GM23338 (cell line): ENCODE measurements at regions not wholly inside any gene's neighbourhood (a gene's known extent, or its start where the extent isn't known, plus 50 kb on each side); places are given as distances from the start of the nearest gene placed in this dataset.

ENCODE experiments used
- ATAC-seq: fragments of 200-7000 bp; cut with Tn5 transposase; 3 replicates; pipeline ENCODE4 v1.9.1; 2020
- DNase-seq: peaks from one replicate; pipeline ENCODE4 v3.0.0-alpha.2; 2015; ENCODE audit warnings: low spot score
- H2AFZ ChIP-seq: fragments of 200-600 bp; sonication (generic); 2 replicates; pipeline ENCODE4 v1.8.0; 2016; ENCODE audit warnings: antibody characterized with exemption, mild to moderate bottlenecking, moderate library complexity
- H3F3A ChIP-seq: fragments of 200-600 bp; sonication (generic); replicated peaks from 2 replicates; pipeline ENCODE4 v1.8.0; 2017; ENCODE audit warnings: antibody characterized with exemption, mixed run types, low read depth
- H3K27ac ChIP-seq: fragments of 200-600 bp; sonication (generic); 2 replicates; pipeline ENCODE4 v1.6.1; 2016; ENCODE audit warnings: low read depth
- H3K27me3 ChIP-seq: fragments of 200-600 bp; sonication (generic); 2 replicates; pipeline ENCODE4 v1.8.0; 2016; ENCODE audit warnings: mild to moderate bottlenecking, mixed run types, moderate library complexity; ENCODE audit not compliant: insufficient read depth
- H3K36me3 ChIP-seq: fragments of 200-600 bp; sonication (generic); 2 replicates; pipeline ENCODE4 v1.8.0; 2016; ENCODE audit warnings: mild to moderate bottlenecking; ENCODE audit not compliant: insufficient read depth
- H3K4me1 ChIP-seq: fragments of 200-600 bp; sonication (generic); 2 replicates; pipeline ENCODE4 v1.8.0; 2016; ENCODE audit warnings: mild to moderate bottlenecking, moderate library complexity; ENCODE audit not compliant: insufficient read depth
- H3K4me2 ChIP-seq: fragments of 200-600 bp; sonication (generic); 2 replicates; pipeline ENCODE4 v1.7.1; 2017; ENCODE audit warnings: mixed run types
- H3K4me3 ChIP-seq: fragments of 200-600 bp; sonication (generic); 2 replicates; pipeline ENCODE4 v1.6.1; 2016; ENCODE audit warnings: mixed run types
- H3K79me2 ChIP-seq: fragments of 200-600 bp; sonication (generic); replicated peaks from 2 replicates; pipeline ENCODE4 v1.8.0; 2017; ENCODE audit warnings: mild to moderate bottlenecking; ENCODE audit not compliant: insufficient read depth
- H3K9me2 ChIP-seq: fragments of 200-600 bp; sonication (generic); 2 replicates; pipeline ENCODE4 v1.8.0; 2017; ENCODE audit not compliant: insufficient read depth
- H4K20me1 ChIP-seq: fragments of 200-600 bp; sonication (generic); replicated peaks from 2 replicates; pipeline ENCODE4 v1.8.0; 2017; ENCODE audit warnings: mild to moderate bottlenecking; ENCODE audit not compliant: insufficient read depth
- H3K27ac Mint-ChIP-seq: 2 replicates; pipeline ENCODE4 v1.8.0; 2020; ENCODE audit warnings: inconsistent platforms, mild to moderate bottlenecking, moderate library complexity, mixed read lengths
- H3K27me3 Mint-ChIP-seq: 3 replicates; pipeline ENCODE4 v1.8.0; 2022; ENCODE audit warnings: low read depth, mild to moderate bottlenecking, moderate library complexity, mixed read lengths, inconsistent platforms; ENCODE audit not compliant: insufficient read depth, poor library complexity
- H3K36me3 Mint-ChIP-seq: 3 replicates; pipeline ENCODE4 v1.8.0; 2021; ENCODE audit warnings: low read depth, mild to moderate bottlenecking, inconsistent platforms, moderate library complexity, mixed read lengths
- H3K4me1 Mint-ChIP-seq: 3 replicates; pipeline ENCODE4 v1.8.0; 2020; ENCODE audit warnings: mild to moderate bottlenecking, inconsistent platforms, mixed read lengths
- H3K4me3 Mint-ChIP-seq: 3 replicates; pipeline ENCODE4 v1.8.0; 2021; ENCODE audit warnings: moderate library complexity, mild to moderate bottlenecking, inconsistent platforms, mixed read lengths
- H3K9me3 Mint-ChIP-seq: 3 replicates; pipeline ENCODE4 v1.8.0; 2020; ENCODE audit warnings: moderate library complexity, mild to moderate bottlenecking, inconsistent platforms, mixed read lengths
- EZH2phosphoT487 ChIP-seq: fragments of 200-600 bp; sonication (generic); IDR thresholded peaks from one replicate; pipeline ENCODE4 v1.8.1; 2018; ENCODE audit warnings: antibody characterized with exemption; ENCODE audit not compliant: unreplicated experiment
- NANOG ChIP-seq: IDR thresholded peaks from 2 replicates; pipeline ENCODE4 v1.6.1; 2016; ENCODE audit warnings: antibody characterized with exemption, borderline replicate concordance
- POLR2AphosphoS5 ChIP-seq: IDR thresholded peaks from 2 replicates; pipeline ENCODE4 v1.6.1; 2016; ENCODE audit warnings: antibody characterized with exemption, low read depth
- ZNF331 ChIP-seq: fragments of 250-450 bp; sonication (Bioruptor Pico); IDR thresholded peaks from 2 replicates; pipeline ENCODE4 v1.5.0; 2020; ENCODE audit warnings: low read depth, mild to moderate bottlenecking, moderate library complexity
- TF ChIP-seq, protein P1 (sequence below): fragments of 250-450 bp; sonication (Bioruptor Pico); IDR thresholded peaks from 2 replicates; pipeline ENCODE4 v1.5.0; 2020; ENCODE audit warnings: mild to moderate bottlenecking, moderate library complexity
- TF ChIP-seq, protein P2 (sequence below): IDR thresholded peaks from one replicate; pipeline ENCODE4 v1.6.1; 2018; ENCODE audit warnings: antibody characterized with exemption; ENCODE audit not compliant: unreplicated experiment
- TF ChIP-seq, protein P3 (sequence below), 2 experiments: fragments of 200-600 bp in 1 of 2; sonication (generic) in 1 of 2; conservative IDR thresholded peaks; 2 replicates each; pipeline versions ENCODE4 v1.5.1 to v1.6.1; 2016 to 2017; ENCODE audit warnings: antibody characterized with exemption in 2 of 2, low read depth in 2 of 2, mild to moderate bottlenecking in 2 of 2, moderate library complexity in 1 of 2
- TF ChIP-seq, protein P4 (sequence below): IDR thresholded peaks from 2 replicates; pipeline ENCODE4 v1.6.1; 2016; ENCODE audit warnings: antibody characterized with exemption

DNA sequence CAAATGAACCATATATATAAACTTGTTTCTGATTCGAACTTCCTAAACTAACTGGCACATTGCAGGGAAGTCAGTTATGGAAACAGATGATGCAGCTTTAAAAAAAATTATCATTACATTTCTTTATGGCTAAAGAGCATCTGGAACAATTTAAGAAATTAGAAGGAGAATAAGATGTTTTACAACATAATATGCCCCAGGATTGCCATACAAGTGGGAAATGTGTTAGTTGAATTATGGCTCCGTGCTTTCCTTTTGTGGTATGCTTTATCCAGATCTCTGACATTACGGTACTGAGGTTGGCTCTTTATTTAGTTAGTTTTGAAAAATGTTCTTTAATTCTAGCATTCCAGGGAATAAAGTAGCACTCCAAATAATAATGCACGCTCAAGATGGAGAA, 343.0 kb upstream of the ZFP64 start (continued):
- TF ChIP-seq, protein P1, sequence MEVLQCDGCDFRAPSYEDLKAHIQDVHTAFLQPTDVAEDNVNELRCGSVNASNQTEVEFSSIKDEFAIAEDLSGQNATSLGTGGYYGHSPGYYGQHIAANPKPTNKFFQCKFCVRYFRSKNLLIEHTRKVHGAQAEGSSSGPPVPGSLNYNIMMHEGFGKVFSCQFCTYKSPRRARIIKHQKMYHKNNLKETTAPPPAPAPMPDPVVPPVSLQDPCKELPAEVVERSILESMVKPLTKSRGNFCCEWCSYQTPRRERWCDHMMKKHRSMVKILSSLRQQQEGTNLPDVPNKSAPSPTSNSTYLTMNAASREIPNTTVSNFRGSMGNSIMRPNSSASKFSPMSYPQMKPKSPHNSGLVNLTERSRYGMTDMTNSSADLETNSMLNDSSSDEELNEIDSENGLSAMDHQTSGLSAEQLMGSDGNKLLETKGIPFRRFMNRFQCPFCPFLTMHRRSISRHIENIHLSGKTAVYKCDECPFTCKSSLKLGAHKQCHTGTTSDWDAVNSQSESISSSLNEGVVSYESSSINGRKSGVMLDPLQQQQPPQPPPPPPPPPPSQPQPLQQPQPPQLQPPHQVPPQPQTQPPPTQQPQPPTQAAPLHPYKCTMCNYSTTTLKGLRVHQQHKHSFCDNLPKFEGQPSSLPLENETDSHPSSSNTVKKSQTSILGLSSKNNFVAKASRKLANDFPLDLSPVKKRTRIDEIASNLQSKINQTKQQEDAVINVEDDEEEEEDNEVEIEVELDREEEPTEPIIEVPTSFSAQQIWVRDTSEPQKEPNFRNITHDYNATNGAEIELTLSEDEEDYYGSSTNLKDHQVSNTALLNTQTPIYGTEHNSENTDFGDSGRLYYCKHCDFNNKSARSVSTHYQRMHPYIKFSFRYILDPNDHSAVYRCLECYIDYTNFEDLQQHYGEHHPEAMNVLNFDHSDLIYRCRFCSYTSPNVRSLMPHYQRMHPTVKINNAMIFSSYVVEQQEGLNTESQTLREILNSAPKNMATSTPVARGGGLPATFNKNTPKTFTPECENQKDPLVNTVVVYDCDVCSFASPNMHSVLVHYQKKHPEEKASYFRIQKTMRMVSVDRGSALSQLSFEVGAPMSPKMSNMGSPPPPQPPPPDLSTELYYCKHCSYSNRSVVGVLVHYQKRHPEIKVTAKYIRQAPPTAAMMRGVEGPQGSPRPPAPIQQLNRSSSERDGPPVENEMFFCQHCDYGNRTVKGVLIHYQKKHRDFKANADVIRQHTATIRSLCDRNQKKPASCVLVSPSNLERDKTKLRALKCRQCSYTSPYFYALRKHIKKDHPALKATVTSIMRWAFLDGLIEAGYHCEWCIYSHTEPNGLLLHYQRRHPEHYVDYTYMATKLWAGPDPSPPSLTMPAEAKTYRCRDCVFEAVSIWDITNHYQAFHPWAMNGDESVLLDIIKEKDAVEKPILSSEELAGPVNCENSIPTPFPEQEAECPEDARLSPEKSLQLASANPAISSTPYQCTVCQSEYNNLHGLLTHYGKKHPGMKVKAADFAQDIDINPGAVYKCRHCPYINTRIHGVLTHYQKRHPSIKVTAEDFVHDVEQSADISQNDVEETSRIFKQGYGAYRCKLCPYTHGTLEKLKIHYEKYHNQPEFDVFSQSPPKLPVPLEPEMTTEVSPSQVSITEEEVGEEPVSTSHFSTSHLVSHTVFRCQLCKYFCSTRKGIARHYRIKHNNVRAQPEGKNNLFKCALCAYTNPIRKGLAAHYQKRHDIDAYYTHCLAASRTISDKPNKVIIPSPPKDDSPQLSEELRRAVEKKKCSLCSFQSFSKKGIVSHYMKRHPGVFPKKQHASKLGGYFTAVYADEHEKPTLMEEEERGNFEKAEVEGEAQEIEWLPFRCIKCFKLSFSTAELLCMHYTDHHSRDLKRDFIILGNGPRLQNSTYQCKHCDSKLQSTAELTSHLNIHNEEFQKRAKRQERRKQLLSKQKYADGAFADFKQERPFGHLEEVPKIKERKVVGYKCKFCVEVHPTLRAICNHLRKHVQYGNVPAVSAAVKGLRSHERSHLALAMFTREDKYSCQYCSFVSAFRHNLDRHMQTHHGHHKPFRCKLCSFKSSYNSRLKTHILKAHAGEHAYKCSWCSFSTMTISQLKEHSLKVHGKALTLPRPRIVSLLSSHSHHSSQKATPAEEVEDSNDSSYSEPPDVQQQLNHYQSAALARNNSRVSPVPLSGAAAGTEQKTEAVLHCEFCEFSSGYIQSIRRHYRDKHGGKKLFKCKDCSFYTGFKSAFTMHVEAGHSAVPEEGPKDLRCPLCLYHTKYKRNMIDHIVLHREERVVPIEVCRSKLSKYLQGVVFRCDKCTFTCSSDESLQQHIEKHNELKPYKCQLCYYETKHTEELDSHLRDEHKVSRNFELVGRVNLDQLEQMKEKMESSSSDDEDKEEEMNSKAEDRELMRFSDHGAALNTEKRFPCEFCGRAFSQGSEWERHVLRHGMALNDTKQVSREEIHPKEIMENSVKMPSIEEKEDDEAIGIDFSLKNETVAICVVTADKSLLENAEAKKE = no peak
- TF ChIP-seq, protein P2, sequence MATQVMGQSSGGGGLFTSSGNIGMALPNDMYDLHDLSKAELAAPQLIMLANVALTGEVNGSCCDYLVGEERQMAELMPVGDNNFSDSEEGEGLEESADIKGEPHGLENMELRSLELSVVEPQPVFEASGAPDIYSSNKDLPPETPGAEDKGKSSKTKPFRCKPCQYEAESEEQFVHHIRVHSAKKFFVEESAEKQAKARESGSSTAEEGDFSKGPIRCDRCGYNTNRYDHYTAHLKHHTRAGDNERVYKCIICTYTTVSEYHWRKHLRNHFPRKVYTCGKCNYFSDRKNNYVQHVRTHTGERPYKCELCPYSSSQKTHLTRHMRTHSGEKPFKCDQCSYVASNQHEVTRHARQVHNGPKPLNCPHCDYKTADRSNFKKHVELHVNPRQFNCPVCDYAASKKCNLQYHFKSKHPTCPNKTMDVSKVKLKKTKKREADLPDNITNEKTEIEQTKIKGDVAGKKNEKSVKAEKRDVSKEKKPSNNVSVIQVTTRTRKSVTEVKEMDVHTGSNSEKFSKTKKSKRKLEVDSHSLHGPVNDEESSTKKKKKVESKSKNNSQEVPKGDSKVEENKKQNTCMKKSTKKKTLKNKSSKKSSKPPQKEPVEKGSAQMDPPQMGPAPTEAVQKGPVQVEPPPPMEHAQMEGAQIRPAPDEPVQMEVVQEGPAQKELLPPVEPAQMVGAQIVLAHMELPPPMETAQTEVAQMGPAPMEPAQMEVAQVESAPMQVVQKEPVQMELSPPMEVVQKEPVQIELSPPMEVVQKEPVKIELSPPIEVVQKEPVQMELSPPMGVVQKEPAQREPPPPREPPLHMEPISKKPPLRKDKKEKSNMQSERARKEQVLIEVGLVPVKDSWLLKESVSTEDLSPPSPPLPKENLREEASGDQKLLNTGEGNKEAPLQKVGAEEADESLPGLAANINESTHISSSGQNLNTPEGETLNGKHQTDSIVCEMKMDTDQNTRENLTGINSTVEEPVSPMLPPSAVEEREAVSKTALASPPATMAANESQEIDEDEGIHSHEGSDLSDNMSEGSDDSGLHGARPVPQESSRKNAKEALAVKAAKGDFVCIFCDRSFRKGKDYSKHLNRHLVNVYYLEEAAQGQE = no peak

DNA sequence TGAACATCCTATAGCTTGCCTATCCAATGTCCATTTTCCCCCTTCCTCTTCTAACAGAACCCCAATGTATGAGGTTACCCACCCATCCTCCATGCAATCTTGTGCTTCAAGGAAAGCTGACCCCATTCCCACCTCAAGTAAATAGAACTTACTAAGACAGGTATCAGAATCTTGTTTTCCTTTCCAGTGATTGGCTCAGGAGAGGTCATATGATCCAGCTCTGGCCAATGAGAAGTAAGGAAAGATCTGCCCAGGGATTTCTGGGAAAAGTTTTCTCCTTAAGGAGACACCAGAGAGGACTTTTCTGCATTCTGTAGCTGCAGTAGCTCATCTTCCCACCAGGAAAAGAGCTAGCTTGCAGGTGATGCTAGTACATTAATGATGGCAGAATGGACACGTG, 341.8 kb upstream of the ZFP64 start:
- H3K27ac ChIP-seq = no peak overlapping the region
- Mint-ChIP-seq H3K4me3 (no peak overlapping the region), H3K4me1 (peaks cover 2% of the 10 kb centered on the region; the same call in 1 of the 3 replicates)
- no peak for TF ChIP-seq ZNF331 (CRISPR knock-in tag)
- TF ChIP-seq, protein P3, sequence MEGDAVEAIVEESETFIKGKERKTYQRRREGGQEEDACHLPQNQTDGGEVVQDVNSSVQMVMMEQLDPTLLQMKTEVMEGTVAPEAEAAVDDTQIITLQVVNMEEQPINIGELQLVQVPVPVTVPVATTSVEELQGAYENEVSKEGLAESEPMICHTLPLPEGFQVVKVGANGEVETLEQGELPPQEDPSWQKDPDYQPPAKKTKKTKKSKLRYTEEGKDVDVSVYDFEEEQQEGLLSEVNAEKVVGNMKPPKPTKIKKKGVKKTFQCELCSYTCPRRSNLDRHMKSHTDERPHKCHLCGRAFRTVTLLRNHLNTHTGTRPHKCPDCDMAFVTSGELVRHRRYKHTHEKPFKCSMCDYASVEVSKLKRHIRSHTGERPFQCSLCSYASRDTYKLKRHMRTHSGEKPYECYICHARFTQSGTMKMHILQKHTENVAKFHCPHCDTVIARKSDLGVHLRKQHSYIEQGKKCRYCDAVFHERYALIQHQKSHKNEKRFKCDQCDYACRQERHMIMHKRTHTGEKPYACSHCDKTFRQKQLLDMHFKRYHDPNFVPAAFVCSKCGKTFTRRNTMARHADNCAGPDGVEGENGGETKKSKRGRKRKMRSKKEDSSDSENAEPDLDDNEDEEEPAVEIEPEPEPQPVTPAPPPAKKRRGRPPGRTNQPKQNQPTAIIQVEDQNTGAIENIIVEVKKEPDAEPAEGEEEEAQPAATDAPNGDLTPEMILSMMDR (conservative IDR thresholded peaks at IDR 0.05; ENCODE audit: low read depth in 2 of 2) = no peak
- TF ChIP-seq, protein P4, sequence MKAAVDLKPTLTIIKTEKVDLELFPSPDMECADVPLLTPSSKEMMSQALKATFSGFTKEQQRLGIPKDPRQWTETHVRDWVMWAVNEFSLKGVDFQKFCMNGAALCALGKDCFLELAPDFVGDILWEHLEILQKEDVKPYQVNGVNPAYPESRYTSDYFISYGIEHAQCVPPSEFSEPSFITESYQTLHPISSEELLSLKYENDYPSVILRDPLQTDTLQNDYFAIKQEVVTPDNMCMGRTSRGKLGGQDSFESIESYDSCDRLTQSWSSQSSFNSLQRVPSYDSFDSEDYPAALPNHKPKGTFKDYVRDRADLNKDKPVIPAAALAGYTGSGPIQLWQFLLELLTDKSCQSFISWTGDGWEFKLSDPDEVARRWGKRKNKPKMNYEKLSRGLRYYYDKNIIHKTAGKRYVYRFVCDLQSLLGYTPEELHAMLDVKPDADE = no peak
- no peak for TF ChIP-seq NANOG
- TF ChIP-seq POLR2AphosphoS5 = no peak
- TF ChIP-seq EZH2phosphoT487 = no peak

More for the DNA sequence above, 341.8 kb upstream of the ZFP64 start:
- H3K9me2 ChIP-seq = peaks cover 10% of the 10 kb centered on the region; the same call in 1 of the 2 replicates
- no peaks in the 10 kb centered on the region for H3K36me3 Mint-ChIP-seq
- no peaks in the 10 kb centered on the region for H3K36me3 ChIP-seq
- no peaks in the 10 kb centered on the region for H3K27me3 Mint-ChIP-seq
- no peak overlapping the region for H3K27ac Mint-ChIP-seq
- H3K79me2 ChIP-seq = no peaks in the 10 kb centered on the region
- H3K4me1 ChIP-seq = peaks cover 7% of the 10 kb centered on the region; the same call in 1 of the 2 replicates
- H3K4me2 ChIP-seq = no peak overlapping the region
- ATAC-seq (no peak), DNase-seq (no peak)
- peaks cover 4% of the 10 kb centered on the region for H3K9me3 Mint-ChIP-seq
- no peaks in the 10 kb centered on the region for H4K20me1 ChIP-seq
- H3K27me3 ChIP-seq = no peaks in the 10 kb centered on the region
- no peaks in the 10 kb centered on the region for H3F3A ChIP-seq
- H3K4me3 ChIP-seq = no peak overlapping the region
- no peak overlapping the region for H2AFZ ChIP-seq
